Adrenal gland (tissue), 5 donors: ENCODE measurements at regions not wholly inside any gene's neighbourhood (a gene's known extent, or its start where the extent isn't known, plus 50 kb on each side); places are given as distances from the start of the nearest gene placed in this dataset.

Experiments
- CTCF ChIP-seq, 6 experiments: fragments of 450-650 bp in 4 of 6; fragments of 200-600 bp in 2 of 6; sonication (generic) in 1 of 6; IDR thresholded peaks; 1 replicate in 5 of 6; 2 replicates in 1 of 6; pipeline versions ENCODE4 v1.5.1 to v1.8.0; 2016 to 2021; ENCODE audit warnings: antibody characterized with exemption in 6 of 6, mild to moderate bottlenecking in 2 of 6, moderate library complexity in 1 of 6
- POLR2A ChIP-seq, 2 donors: fragments of 450-650 bp; IDR thresholded peaks; one replicate each; pipeline ENCODE4 v1.6.1; 2017; ENCODE audit warnings: antibody characterized with exemption in 2 of 2, mild to moderate bottlenecking in 2 of 2, moderate library complexity in 1 of 2
- donor health status: DM: no; HTN: no; CAD: no.

- TF ChIP-seq POLR2A (IDR thresholded peaks at IDR 0.05) (no peak), CTCF (IDR thresholded peaks at IDR 0.05) (no peak)
Measured at GRCh38 chr3:87359025-87359424, 82.6 kb upstream of the POU1F1 start.
